ENCODE measurements at regions not wholly inside any gene's neighbourhood (a gene's known extent, or its start where the extent isn't known, plus 50 kb on each side); places are given as distances from the start of the nearest gene placed in this dataset.

DNA sequence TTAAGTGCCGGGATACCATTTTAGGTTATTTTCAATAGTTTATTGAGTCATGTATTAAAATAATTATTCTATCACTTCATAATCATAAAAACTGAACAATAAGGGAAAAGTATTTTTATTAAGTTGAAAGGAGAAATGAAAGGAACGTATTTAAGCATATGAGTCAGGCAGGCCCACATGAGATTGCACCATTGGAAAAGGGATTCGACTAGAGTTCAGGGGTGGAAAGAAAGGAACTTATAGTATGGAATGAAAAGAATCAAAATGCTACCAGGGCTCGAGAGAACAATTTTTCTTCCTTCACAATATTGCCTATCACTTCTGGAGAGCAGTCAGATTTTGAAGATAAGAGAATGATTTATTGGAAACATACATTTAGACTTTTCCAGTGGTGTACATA, 516.5 kb upstream of the NETO1 start:
- in situ Hi-C loops (cut with MboI; ENCODE audit: low pct_ligation_motif_present in 1 of 4, low pct_unique_long_range_greater_than_20kb in 1 of 4, low sequenced_read_pairs in 3 of 4), result no loop called here

DNA sequence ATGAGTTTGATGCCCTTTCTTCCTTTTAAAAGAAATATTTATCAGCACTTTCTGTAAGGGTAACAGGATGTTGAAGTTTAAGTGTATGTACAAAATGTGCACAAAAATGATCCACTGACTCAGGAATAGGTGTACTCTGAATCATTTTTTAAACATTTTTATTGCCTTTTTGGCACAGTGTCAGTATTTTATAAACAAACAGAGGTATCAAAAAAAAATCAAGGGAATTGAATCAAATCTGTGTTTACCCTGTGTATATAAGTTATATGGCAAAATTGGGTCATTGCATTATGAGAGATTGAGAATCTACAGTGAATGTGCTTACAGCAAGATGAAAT, 513.9 kb upstream of the NETO1 start:
- intact Hi-C loops (cut with DNase I; ENCODE audit: low total_unique reads), result no loop called here
- no peak overlapping the region for H3K27ac ChIP-seq
- H3K36me3 ChIP-seq, result no peaks in the 10 kb centered on the region
- H3K27me3 ChIP-seq, result no peaks in the 10 kb centered on the region
- H3K9me3 ChIP-seq, result no peaks in the 10 kb centered on the region
- in situ Hi-C loops (cut with MboI; ENCODE audit: low pct_ligation_motif_present in 1 of 4, low pct_unique_long_range_greater_than_20kb in 1 of 4, low sequenced_read_pairs in 3 of 4), result no loop called here
- no peak for DNase-seq
- H3K4me1 ChIP-seq, result no peaks in the 10 kb centered on the region
- no peak overlapping the region for H3K4me3 ChIP-seq
- TF ChIP-seq CTCF (IDR thresholded peaks at IDR 0.05) (no peak), EP300 (IDR thresholded peaks at IDR 0.05; ENCODE audit: low read depth) (no peak), POLR2AphosphoS5 (IDR thresholded peaks at IDR 0.05) (no peak), POLR2A (IDR thresholded peaks at IDR 0.05) (no peak)

More for the DNA sequence above, 516.5 kb upstream of the NETO1 start:
- TF ChIP-seq POLR2AphosphoS5 (IDR thresholded peaks at IDR 0.05), result no peak
- TF ChIP-seq EP300 (IDR thresholded peaks at IDR 0.05; ENCODE audit: low read depth), result no peak
- no peak for TF ChIP-seq POLR2A (IDR thresholded peaks at IDR 0.05)
- no peak for TF ChIP-seq CTCF (IDR thresholded peaks at IDR 0.05)
- DNase-seq, result no peak
- 59 to 62% methylated on average over 4 of the region's 4 CpGs for WGBS, 2 donors (ENCODE audit: low coverage in 1 of 2)
- intact Hi-C loops (cut with DNase I; ENCODE audit: low total_unique reads), result no loop called here
- Histone ChIP-seq H3K9me3 (no peaks in the 10 kb centered on the region), H3K27me3 (no peaks in the 10 kb centered on the region), H3K4me1 (no peaks in the 10 kb centered on the region), H3K36me3 (no peaks in the 10 kb centered on the region), H3K4me3 (no peak overlapping the region), H3K27ac (no peak overlapping the region)

DNA sequence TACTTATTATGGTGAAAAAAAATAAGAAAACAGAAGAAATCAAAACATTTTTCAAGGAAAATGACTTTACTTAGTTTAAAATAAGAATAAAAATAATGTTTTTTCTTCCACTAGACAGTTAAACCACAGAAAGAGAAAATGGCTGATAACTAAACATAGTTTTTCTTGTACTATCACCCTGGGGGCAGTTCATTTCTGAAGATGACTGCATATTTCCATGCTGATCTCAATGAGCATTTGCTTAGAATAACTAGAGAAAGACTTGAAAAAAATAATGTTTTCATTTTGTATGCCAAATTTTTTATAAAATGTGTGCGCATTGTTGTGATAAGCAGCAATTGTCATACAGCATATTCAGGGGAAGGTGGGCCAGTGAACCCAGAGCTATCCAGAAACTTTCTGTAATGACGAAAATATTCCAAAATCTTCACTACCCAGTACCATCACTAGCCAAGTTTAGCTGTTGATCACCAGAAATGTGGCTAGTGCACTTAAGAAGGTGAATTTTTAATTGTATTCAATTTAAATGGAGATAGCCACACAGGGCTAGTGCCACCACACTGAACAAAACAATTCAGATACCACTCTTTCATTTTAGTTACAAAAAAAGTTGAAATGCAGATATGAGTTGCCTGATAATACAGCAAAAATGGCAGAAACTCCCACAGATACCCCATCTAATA, 513.4 kb upstream of the NETO1 start:
- H3K4me3 ChIP-seq, result no peak overlapping the region
- DNase-seq, result no peak
- no peaks in the 10 kb centered on the region for H3K9me3 ChIP-seq
- H3K36me3 ChIP-seq, result no peaks in the 10 kb centered on the region
- no peak overlapping the region for H3K27ac ChIP-seq
- TF ChIP-seq CTCF (IDR thresholded peaks at IDR 0.05) (no peak), POLR2A (IDR thresholded peaks at IDR 0.05) (no peak), POLR2AphosphoS5 (IDR thresholded peaks at IDR 0.05) (no peak), EP300 (IDR thresholded peaks at IDR 0.05; ENCODE audit: low read depth) (no peak)
- no peaks in the 10 kb centered on the region for H3K27me3 ChIP-seq
- in situ Hi-C loops (cut with MboI; ENCODE audit: low pct_ligation_motif_present in 1 of 4, low pct_unique_long_range_greater_than_20kb in 1 of 4, low sequenced_read_pairs in 3 of 4), result no loop called here
- intact Hi-C loops (cut with DNase I; ENCODE audit: low total_unique reads), result no loop called here
- WGBS, 2 donors (ENCODE audit: low coverage in 1 of 2), result 75 to 76% methylated on average over 2 of the region's 2 CpGs
- H3K4me1 ChIP-seq, result no peaks in the 10 kb centered on the region

DNA sequence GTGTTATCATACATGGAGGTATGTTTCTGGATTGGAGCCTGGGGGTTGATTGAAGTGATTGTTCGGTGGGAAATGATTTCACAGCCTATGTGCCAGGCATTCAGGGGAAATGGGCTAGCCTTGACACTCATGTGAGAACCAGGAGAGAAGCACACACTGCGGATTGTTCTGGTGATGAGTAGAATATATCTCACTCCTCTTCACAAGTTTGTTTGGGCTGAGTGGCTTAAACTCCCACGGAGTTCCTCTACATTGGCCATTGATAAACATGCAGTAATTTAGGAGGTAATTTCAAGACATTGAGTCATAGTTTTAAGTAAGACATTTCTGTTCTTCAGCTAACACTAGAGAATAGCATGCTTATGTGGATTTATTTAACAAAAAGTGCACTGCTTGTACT, 498.9 kb upstream of the NETO1 start:
- Histone ChIP-seq H3K9me3 (no peaks in the 10 kb centered on the region), H3K27ac (no peak overlapping the region), H3K4me3 (no peak overlapping the region), H3K4me1 (no peaks in the 10 kb centered on the region), H3K27me3 (no peaks in the 10 kb centered on the region), H3K36me3 (no peaks in the 10 kb centered on the region)
- 60 to 80% methylated on average over 1 to 3 of the region's 3 CpGs for WGBS, 2 donors (ENCODE audit: low coverage in 1 of 2)
- DNase-seq, result no peak
- TF ChIP-seq POLR2AphosphoS5 (IDR thresholded peaks at IDR 0.05), result no peak
- no peak for TF ChIP-seq EP300 (IDR thresholded peaks at IDR 0.05; ENCODE audit: low read depth)
- TF ChIP-seq CTCF (IDR thresholded peaks at IDR 0.05), result no peak
- no peak for TF ChIP-seq POLR2A (IDR thresholded peaks at IDR 0.05)
- intact Hi-C loops (cut with DNase I; ENCODE audit: low total_unique reads), result no loop called here
- in situ Hi-C loops (cut with MboI; ENCODE audit: low pct_ligation_motif_present in 1 of 4, low pct_unique_long_range_greater_than_20kb in 1 of 4, low sequenced_read_pairs in 3 of 4), result no loop called here

Measured in transverse colon (tissue), 4 donors.